HAP-1 (cell line): ENCODE measurements at regions not wholly inside any gene's neighbourhood (a gene's known extent, or its start where the extent isn't known, plus 50 kb on each side); places are given as distances from the start of the nearest gene placed in this dataset.

Source experiments
- DNase-seq, 2 experiments: peaks; one replicate each; pipeline ENCODE4 v3.0.0-alpha.2; 2016 to 2020; ENCODE audit warnings: low spot score in 2 of 2
- H3K27me3 ChIP-seq: fragments of 250-450 bp; sonication (Bioruptor Pico); 2 replicates; pipeline ENCODE4 v1.5.1; 2020; ENCODE audit warnings: low read depth, mild to moderate bottlenecking, moderate library complexity
- H3K36me3 ChIP-seq: fragments of 250-450 bp; sonication (Bioruptor Pico); replicated peaks from 2 replicates; pipeline ENCODE4 v1.5.1; 2020; ENCODE audit warnings: mild to moderate bottlenecking
- H3K4me1 ChIP-seq: fragments of 250-450 bp; sonication (Bioruptor Pico); 2 replicates; pipeline ENCODE4 v1.5.1; 2020; ENCODE audit warnings: mild to moderate bottlenecking
- H3K4me3 ChIP-seq: fragments of 250-450 bp; sonication (Bioruptor Pico); 2 replicates; pipeline ENCODE4 v1.5.1; 2020; ENCODE audit warnings: mild to moderate bottlenecking, moderate library complexity
- H3K9me3 ChIP-seq: fragments of 250-450 bp; sonication (Bioruptor Pico); 2 replicates; pipeline ENCODE4 v1.5.1; 2020; ENCODE audit warnings: mild to moderate bottlenecking, moderate library complexity
- in situ Hi-C: fragments of 300-500 bp; cut with MboI; formaldehyde crosslinking; loops from 3 replicates; pipeline ENCODE4 v1.14.3; 2020; ENCODE audit warnings: low sequenced_read_pairs, inconsistent platforms, mixed read lengths

- no peak for DNase-seq
- in situ Hi-C loops: no loop called here
These were observed 973.7 kb upstream of the AGA start for GRCh38 chr4:178415925-178416324.

GRCh38 chr4:178423366-178423765, 981.1 kb upstream of the AGA start:
- no peak for DNase-seq
- H3K9me3 ChIP-seq: no peaks in the 10 kb centered on the region
- no peak overlapping the region for H3K4me3 ChIP-seq
- in situ Hi-C loops: no loop called here
- no peaks in the 10 kb centered on the region for H3K36me3 ChIP-seq
- no peaks in the 10 kb centered on the region for H3K4me1 ChIP-seq
- H3K27me3 ChIP-seq: no peaks in the 10 kb centered on the region

More at GRCh38 chr4:178415925-178416324, 973.7 kb upstream of the AGA start:
- Histone ChIP-seq H3K4me3 (no peak overlapping the region), H3K36me3 (no peaks in the 10 kb centered on the region), H3K4me1 (no peaks in the 10 kb centered on the region), H3K9me3 (no peaks in the 10 kb centered on the region), H3K27me3 (no peaks in the 10 kb centered on the region)

GRCh38 chr4:178426871-178427270, 984.6 kb upstream of the AGA start:
- H3K4me1 ChIP-seq: no peaks in the 10 kb centered on the region
- no peak overlapping the region for H3K4me3 ChIP-seq
- in situ Hi-C loops: no loop called here
- no peaks in the 10 kb centered on the region for H3K27me3 ChIP-seq
- H3K36me3 ChIP-seq: no peaks in the 10 kb centered on the region
- H3K9me3 ChIP-seq: no peaks in the 10 kb centered on the region
- no peak for DNase-seq

- H3K4me1 ChIP-seq: no peaks in the 10 kb centered on the region
- H3K27me3 ChIP-seq: no peaks in the 10 kb centered on the region
- H3K9me3 ChIP-seq: no peaks in the 10 kb centered on the region
- no peak for DNase-seq
- no peaks in the 10 kb centered on the region for H3K36me3 ChIP-seq
- in situ Hi-C loops: no loop called here
- no peak overlapping the region for H3K4me3 ChIP-seq
These were observed 985.4 kb upstream of the AGA start for GRCh38 chr4:178427663-178428062.

- Histone ChIP-seq H3K4me1 (no peaks in the 10 kb centered on the region), H3K36me3 (no peaks in the 10 kb centered on the region), H3K9me3 (no peaks in the 10 kb centered on the region), H3K4me3 (no peak overlapping the region), H3K27me3 (no peaks in the 10 kb centered on the region)
- in situ Hi-C loops: no loop called here
- no peak for DNase-seq
These were observed 1006.3 kb upstream of the AGA start for GRCh38 chr4:178448372-178449035.

GRCh38 chr4:178450614-178451013, 1008.4 kb upstream of the AGA start:
- Histone ChIP-seq H3K4me1 (no peaks in the 10 kb centered on the region), H3K27me3 (no peaks in the 10 kb centered on the region), H3K4me3 (no peak overlapping the region), H3K9me3 (no peaks in the 10 kb centered on the region), H3K36me3 (no peaks in the 10 kb centered on the region)
- in situ Hi-C loops: no loop called here
- DNase-seq: no peak

- no peaks in the 10 kb centered on the region for H3K36me3 ChIP-seq
- no peak for DNase-seq
- in situ Hi-C loops: no loop called here
- no peaks in the 10 kb centered on the region for H3K4me1 ChIP-seq
- H3K27me3 ChIP-seq: no peaks in the 10 kb centered on the region
- no peaks in the 10 kb centered on the region for H3K9me3 ChIP-seq
- H3K4me3 ChIP-seq: no peak overlapping the region
These were observed 1010.8 kb upstream of the AGA start for GRCh38 chr4:178453057-178453456.

GRCh38 chr4:178457286-178457685, 1015.0 kb upstream of the AGA start:
- Histone ChIP-seq H3K36me3 (no peaks in the 10 kb centered on the region), H3K4me3 (no peak overlapping the region), H3K27me3 (no peaks in the 10 kb centered on the region), H3K4me1 (no peaks in the 10 kb centered on the region), H3K9me3 (no peaks in the 10 kb centered on the region)
- in situ Hi-C loops: no loop called here
- DNase-seq: no peak

- in situ Hi-C loops: no loop called here
- no peaks in the 10 kb centered on the region for H3K4me1 ChIP-seq
- H3K9me3 ChIP-seq: no peaks in the 10 kb centered on the region
- H3K27me3 ChIP-seq: no peaks in the 10 kb centered on the region
- H3K36me3 ChIP-seq: no peaks in the 10 kb centered on the region
- no peak for DNase-seq
- H3K4me3 ChIP-seq: no peak overlapping the region
These were observed 1020.5 kb upstream of the AGA start for GRCh38 chr4:178462710-178463109.

- H3K27me3 ChIP-seq: no peaks in the 10 kb centered on the region
- H3K4me3 ChIP-seq: no peak overlapping the region
- H3K9me3 ChIP-seq: no peaks in the 10 kb centered on the region
- in situ Hi-C loops: no loop called here
- no peaks in the 10 kb centered on the region for H3K36me3 ChIP-seq
- DNase-seq: no peak
- no peaks in the 10 kb centered on the region for H3K4me1 ChIP-seq
These were observed 1021.5 kb upstream of the AGA start for GRCh38 chr4:178463747-178464146.

- DNase-seq: no peak
- H3K36me3 ChIP-seq: no peaks in the 10 kb centered on the region
- H3K27me3 ChIP-seq: no peaks in the 10 kb centered on the region
- no peak overlapping the region for H3K4me3 ChIP-seq
- H3K9me3 ChIP-seq: no peaks in the 10 kb centered on the region
- in situ Hi-C loops: no loop called here
- H3K4me1 ChIP-seq: no peaks in the 10 kb centered on the region
These were observed 1029.0 kb upstream of the AGA start for GRCh38 chr4:178470996-178471784.

GRCh38 chr4:178471994-178472393, 1029.8 kb upstream of the AGA start:
- in situ Hi-C loops: no loop called here

GRCh38 chr4:178480105-178480504, 1037.9 kb upstream of the AGA start:
- no peak overlapping the region for H3K4me3 ChIP-seq
- in situ Hi-C loops: no loop called here
- H3K4me1 ChIP-seq: no peaks in the 10 kb centered on the region
- H3K9me3 ChIP-seq: no peaks in the 10 kb centered on the region
- DNase-seq: no peak
- no peaks in the 10 kb centered on the region for H3K27me3 ChIP-seq
- H3K36me3 ChIP-seq: no peaks in the 10 kb centered on the region

More at GRCh38 chr4:178471994-178472393, 1029.8 kb upstream of the AGA start:
- Histone ChIP-seq H3K9me3 (no peaks in the 10 kb centered on the region), H3K4me3 (no peak overlapping the region), H3K36me3 (no peaks in the 10 kb centered on the region), H3K27me3 (no peaks in the 10 kb centered on the region), H3K4me1 (no peaks in the 10 kb centered on the region)
- DNase-seq: no peak

- Histone ChIP-seq H3K27me3 (no peaks in the 10 kb centered on the region), H3K4me3 (no peak overlapping the region), H3K9me3 (no peaks in the 10 kb centered on the region), H3K36me3 (no peaks in the 10 kb centered on the region), H3K4me1 (no peaks in the 10 kb centered on the region)
- in situ Hi-C loops: no loop called here
- no peak for DNase-seq
These were observed 1038.6 kb upstream of the AGA start for GRCh38 chr4:178480881-178481280.
